ENCODE measurements at regions not wholly inside any gene's neighbourhood (a gene's known extent, or its start where the extent isn't known, plus 50 kb on each side); places are given as distances from the start of the nearest gene placed in this dataset.
"Not testable (repeated sequence)": the region's sequence is repeated elsewhere in the genome, so short reads cannot be mapped to it uniquely, and the experiment has no call there.

GRCh38 chr2:83967854-83968253, 491.2 kb downstream of the SUCLG1 start:
- DNase-seq (ENCODE audit: low spot score) = no peak

GRCh38 chr2:83966946-83967345, 492.1 kb downstream of the SUCLG1 start:
- DNase-seq (ENCODE audit: low spot score) = not testable (repeated sequence)

GRCh38 chr2:83961512-83961911, 497.6 kb downstream of the SUCLG1 start:
- no peak for DNase-seq (ENCODE audit: low spot score)

GRCh38 chr2:83960371-83960770, 498.7 kb downstream of the SUCLG1 start:
- no peak for DNase-seq (ENCODE audit: low spot score)

- no peak for DNase-seq (ENCODE audit: low spot score)
Observed at GRCh38 chr2:83959266-83959665, 499.8 kb downstream of the SUCLG1 start.

GRCh38 chr2:83956991-83957390, 502.1 kb downstream of the SUCLG1 start:
- DNase-seq (ENCODE audit: low spot score) = no peak

GRCh38 chr2:83953697-83954096, 505.4 kb downstream of the SUCLG1 start:
- DNase-seq (ENCODE audit: low spot score) = no peak

- no peak for DNase-seq (ENCODE audit: low spot score)
Observed at GRCh38 chr2:83951378-83951947, 507.6 kb downstream of the SUCLG1 start.

- DNase-seq (ENCODE audit: low spot score) = no peak
Observed at GRCh38 chr2:83949361-83949760, 509.7 kb downstream of the SUCLG1 start.

- no peak for DNase-seq (ENCODE audit: low spot score)
Observed at GRCh38 chr2:83944191-83944590, 514.9 kb downstream of the SUCLG1 start.

GRCh38 chr2:83943265-83943664, 515.8 kb downstream of the SUCLG1 start:
- no peak for DNase-seq (ENCODE audit: low spot score)

- no peak for DNase-seq (ENCODE audit: low spot score)
Observed at GRCh38 chr2:83941886-83942285, 517.2 kb downstream of the SUCLG1 start.

GRCh38 chr2:83933749-83934148, 525.3 kb downstream of the SUCLG1 start:
- DNase-seq (ENCODE audit: low spot score) = no peak

- DNase-seq (ENCODE audit: low spot score) = no peak
Observed at GRCh38 chr2:83923531-83923930, 535.5 kb downstream of the SUCLG1 start.

- DNase-seq (ENCODE audit: low spot score) = no peak
Observed at GRCh38 chr2:83916559-83916958, 542.5 kb downstream of the SUCLG1 start.

GRCh38 chr2:83915381-83915780, 543.7 kb downstream of the SUCLG1 start:
- DNase-seq (ENCODE audit: low spot score) = no peak

GRCh38 chr2:83908750-83909149, 550.3 kb downstream of the SUCLG1 start:
- no peak for DNase-seq (ENCODE audit: low spot score)

GRCh38 chr2:83901317-83901716, 557.8 kb downstream of the SUCLG1 start:
- no peak for DNase-seq (ENCODE audit: low spot score)

- no peak for DNase-seq (ENCODE audit: low spot score)
Observed at GRCh38 chr2:83900862-83901261, 558.2 kb downstream of the SUCLG1 start.

- DNase-seq (ENCODE audit: low spot score) = no peak
Observed at GRCh38 chr2:83899271-83899670, 559.8 kb downstream of the SUCLG1 start.

GRCh38 chr2:83894976-83895375, 564.1 kb downstream of the SUCLG1 start:
- no peak for DNase-seq (ENCODE audit: low spot score)

- DNase-seq (ENCODE audit: low spot score) = no peak
Observed at GRCh38 chr2:83887757-83888156, 571.3 kb downstream of the SUCLG1 start.

GRCh38 chr2:83879127-83879526, 580.0 kb downstream of the SUCLG1 start:
- no peak for DNase-seq (ENCODE audit: low spot score)

GRCh38 chr2:83877261-83877660, 581.8 kb downstream of the SUCLG1 start:
- not testable (repeated sequence) for DNase-seq (ENCODE audit: low spot score)
